K562 (cell line): ENCODE measurements at regions not wholly inside any gene's neighbourhood (a gene's known extent, or its start where the extent isn't known, plus 50 kb on each side); places are given as distances from the start of the nearest gene placed in this dataset.

Source experiments
- ATAC-seq: fragments of 200-7000 bp; cut with Tn5 transposase; 3 replicates; pipeline ENCODE4 v1.9.1; 2020; ENCODE audit warnings: moderate library complexity
- BruUV-seq: library from RNA; stranded (reverse); fragments of 400-500 nt; replicated peaks from 2 replicates; lab custom pipeline; 2021; lab: Mats Ljungman, UMichigan
- CTCF ChIA-PET: fragments of 300-600 bp; formaldehyde crosslinking; extraction: SDS; loops from one replicate; lab custom pipeline; 2021; ENCODE audit warnings: low intra/inter-chr PET ratio; lab: Yijun Ruan, JAX
- POLR2A ChIA-PET: fragments of 300-600, 350-650 bp; sonication (Branson Sonifier 250); formaldehyde crosslinking; extraction: SDS; loops from one replicate; lab custom pipeline; 2021; ENCODE audit warnings: antibody characterized with exemption, inconsistent platforms; lab: Yijun Ruan, JAX
- DNase-seq, 4 experiments: peaks; one replicate each; pipeline versions ENCODE4 v3.0.0 to v3.0.0-alpha.2; 2011 to 2018; ENCODE audit warnings: low spot score in 3 of 4, mixed read lengths in 3 of 4; ENCODE audit errors: extremely low read depth in 1 of 4
- FAIRE-seq: peaks from 2 replicates; lab custom pipeline; 2011; peaks lifted over from hg19 to GRCh38; lab: Jason Lieb, UNC
- H2AFZ ChIP-seq: 2 replicates; pipeline ENCODE4 v1.6.0; 2011; ENCODE audit warnings: low read depth, low read length, control low read depth, inconsistent platforms
- H3K27ac ChIP-seq: fragments of 200-600 bp; 3 replicates; pipeline ENCODE4 v1.8.0; 2011; ENCODE audit warnings: low read depth, mild to moderate bottlenecking, control low read depth, inconsistent platforms, low read length, moderate library complexity, mixed read lengths; ENCODE audit errors: extremely low read depth
- H3K27me3 ChIP-seq, 2 experiments: fragments of 300-600 bp in 1 of 2; 2 replicates in 1 of 2; 3 replicates in 1 of 2; pipeline versions ENCODE4 v1.6.0 to v1.8.0; 2011; ENCODE audit warnings: inconsistent platforms in 2 of 2, low read length in 2 of 2, mild to moderate bottlenecking in 1 of 2, mixed read lengths in 1 of 2, moderate library complexity in 1 of 2; ENCODE audit not compliant: control insufficient read depth in 2 of 2, insufficient read depth in 2 of 2
- H3K36me3 ChIP-seq: fragments of 300-600 bp; 3 replicates; pipeline ENCODE4 v1.8.0; 2011; ENCODE audit warnings: mild to moderate bottlenecking, low read length, inconsistent platforms; ENCODE audit not compliant: control insufficient read depth, insufficient read depth
- H3K4me1 ChIP-seq, 2 experiments: fragments of 200-600 bp in 1 of 2; replicated peaks in 1 of 2; 2 replicates in 1 of 2; 3 replicates in 1 of 2; pipeline versions ENCODE4 v1.5.1 to v1.8.0; 2011; ENCODE audit warnings: inconsistent platforms in 2 of 2, low read length in 2 of 2, mild to moderate bottlenecking in 1 of 2, mixed read lengths in 1 of 2, moderate library complexity in 1 of 2; ENCODE audit not compliant: control insufficient read depth in 2 of 2, insufficient read depth in 2 of 2
- H3K4me2 ChIP-seq: 2 replicates; pipeline ENCODE4 v1.6.1; 2011; ENCODE audit warnings: low read length, control low read depth, inconsistent platforms, mixed read lengths; ENCODE audit not compliant: insufficient read depth
- H3K4me3 ChIP-seq: fragments of 200-600 bp; sonication (generic), shearing (Covaris generic); 2 replicates; pipeline ENCODE4 v1.5.1; 2016; ENCODE audit warnings: control low read depth, inconsistent platforms
- H3K79me2 ChIP-seq: fragments of 200-600 bp; 3 replicates; pipeline ENCODE4 v1.8.0; 2011; ENCODE audit warnings: low read length, inconsistent platforms; ENCODE audit not compliant: control insufficient read depth, insufficient read depth
- H3K9ac ChIP-seq, 2 experiments: 2 replicates each; pipeline versions ENCODE4 v1.6.0 to v1.6.1; 2011; ENCODE audit warnings: low read depth in 2 of 2, low read length in 2 of 2, control low read depth in 1 of 2, inconsistent platforms in 1 of 2, mild to moderate bottlenecking in 1 of 2, mixed read lengths in 1 of 2; ENCODE audit not compliant: insufficient read depth in 1 of 2
- H3K9me1 ChIP-seq: one replicate; pipeline ENCODE4 v1.6.0; 2011; ENCODE audit warnings: inconsistent platforms, mild to moderate bottlenecking, low read length, moderate library complexity; ENCODE audit not compliant: control insufficient read depth, insufficient read depth
- H3K9me3 ChIP-seq: replicated peaks from 2 replicates; pipeline ENCODE4 v1.5.1; 2011; ENCODE audit warnings: low read depth, low read length, inconsistent platforms; ENCODE audit not compliant: control insufficient read depth, insufficient read depth
- H4K20me1 ChIP-seq: replicated peaks from 2 replicates; pipeline ENCODE4 v1.6.1; 2011; ENCODE audit warnings: low read length, inconsistent platforms, mixed read lengths; ENCODE audit not compliant: control insufficient read depth, insufficient read depth
- CBFA2T2 ChIP-seq: fragments of 450-650 bp; conservative IDR thresholded peaks from 2 replicates; pipeline ENCODE4 v1.6.1; 2017; ENCODE audit warnings: mild to moderate bottlenecking
- DNMT1 ChIP-seq: fragments of 450-650 bp; IDR thresholded peaks from 2 replicates; pipeline ENCODE4 v1.6.1; 2016; ENCODE audit warnings: antibody characterized with exemption, mild to moderate bottlenecking
- ETV6 ChIP-seq, 3 experiments: fragments of 150-350 bp in 1 of 3; sonication (generic) in 1 of 3; formaldehyde crosslinking in 1 of 3; IDR thresholded peaks; 2 replicates each; pipeline versions ENCODE4 v1.6.1 to v1.8.0; 2014 to 2022; ENCODE audit warnings: borderline replicate concordance in 2 of 3, low read depth in 2 of 3, antibody characterized with exemption in 1 of 3, low read length in 1 of 3, mild to moderate bottlenecking in 1 of 3, missing genetic modification reagents in 1 of 3
- FIP1L1 ChIP-seq: fragments of 200-400 bp; formaldehyde crosslinking; IDR thresholded peaks from 2 replicates; pipeline ENCODE4 v1.6.1; 2018; ENCODE audit warnings: mild to moderate bottlenecking, low read depth, low read length; ENCODE audit not compliant: poor library complexity, severe bottlenecking
- HNRNPH1 ChIP-seq: fragments of 200-400 bp; formaldehyde crosslinking; optimal IDR thresholded peaks from 2 replicates; pipeline ENCODE3; 2017; ENCODE audit warnings: low read depth, mild to moderate bottlenecking, low read length, moderate library complexity
- HOMEZ ChIP-seq: fragments of 250-450 bp; sonication (Bioruptor Pico); IDR thresholded peaks from 2 replicates; pipeline ENCODE4 v1.4.0; 2020; ENCODE audit warnings: mild to moderate bottlenecking, moderate library complexity
- MAX ChIP-seq: sonication (generic); formaldehyde crosslinking; IDR thresholded peaks from 2 replicates; pipeline ENCODE4 v1.9.0; 2022; ENCODE audit warnings: mild to moderate bottlenecking, missing genetic modification reagents
- NONO ChIP-seq, 2 experiments: fragments of 200-400 bp in 1 of 2; fragments of 450-650 bp in 1 of 2; formaldehyde crosslinking in 1 of 2; IDR thresholded peaks; 2 replicates each; pipeline ENCODE4 v1.6.1; 2017; ENCODE audit warnings: low read depth in 2 of 2, mild to moderate bottlenecking in 2 of 2, moderate library complexity in 2 of 2, low read length in 1 of 2
- PTBP1 ChIP-seq: fragments of 200-400 bp; formaldehyde crosslinking; IDR thresholded peaks from 2 replicates; pipeline ENCODE4 v1.6.1; 2017; ENCODE audit warnings: low read depth, low read length
- TAF1 ChIP-seq: IDR thresholded peaks from 2 replicates; pipeline ENCODE4 v1.6.1; 2011; ENCODE audit warnings: mild to moderate bottlenecking, low read length, moderate library complexity; ENCODE audit not compliant: insufficient read depth, control insufficient read depth, severe bottlenecking; ENCODE audit errors: extremely low read depth
- ZC3H11A ChIP-seq: IDR thresholded peaks from 2 replicates; pipeline ENCODE4 v1.6.1; 2012; ENCODE audit warnings: low read depth, low read length, improper control_type of control experiment
- ZKSCAN8 ChIP-seq: fragments of 200-800 bp; sonication (Bioruptor generic); IDR thresholded peaks from 2 replicates; pipeline ENCODE4 v1.6.1; 2016; ENCODE audit warnings: missing genetic modification characterization, missing compliant biosample characterization
- ZNF274 ChIP-seq: IDR thresholded peaks from 2 replicates; pipeline ENCODE4 v1.6.1; 2011; ENCODE audit warnings: low read depth, mild to moderate bottlenecking, low read length, moderate library complexity, borderline replicate concordance
- ZNF3 ChIP-seq: fragments of 250-450 bp; sonication (Bioruptor Pico); IDR thresholded peaks from 2 replicates; pipeline ENCODE4 v1.5.0; 2021; ENCODE audit warnings: mild to moderate bottlenecking, moderate library complexity
- ZNF778 ChIP-seq: fragments of 450-650 bp; formaldehyde crosslinking; IDR thresholded peaks from 2 replicates; pipeline ENCODE4 v1.4.0; 2020; ENCODE audit warnings: mild to moderate bottlenecking, moderate library complexity
- WGBS: fragments of 100-300 bp; shearing (Covaris generic); methylation state at CpG from one replicate; pipeline ENCODE4 v1.1.6; 2016; ENCODE audit warnings: low coverage, mixed read lengths; ENCODE audit not compliant: insufficient coverage; ENCODE audit errors: missing lambda C conversion rate; 5-methylcytosine and 5-hydroxymethylcytosine counted together
- in situ Hi-C: fragments of 300-500 bp; cut with MboI; formaldehyde crosslinking; loops from 4 replicates; pipeline ENCODE4 v1.15.0; 2018; ENCODE audit warnings: inconsistent platforms, mixed read lengths
- intact Hi-C: fragments of 100-400 bp; cut with micrococcal nuclease; formaldehyde crosslinking; loops from 2 replicates; pipeline ENCODE4 v1.14.2; 2022
- TF ChIP-seq, protein P1 (sequence below): sonication (generic); formaldehyde crosslinking; IDR thresholded peaks from 2 replicates; pipeline ENCODE4 v1.8.0; 2023; ENCODE audit warnings: missing genetic modification reagents, mild to moderate bottlenecking, borderline replicate concordance

GRCh38 chr5:87015901-87016300, 251.8 kb upstream of the RASA1 start:
- no peak overlapping the region for H3K9ac ChIP-seq
- H3K27ac ChIP-seq, result no peak overlapping the region
- BruUV-seq, result no TSS peak
- ChIA-PET POLR2A (no interaction called here), CTCF (no interaction called here)
- WGBS, result 0% methylated on average over 1 of the region's 1 CpG
- H3K27me3 ChIP-seq, result peaks cover 0 to 13% of the 10 kb centered on the region in 2 experiments; a peak in 1 of 5 replicates
- H3K9me3 ChIP-seq, result no peaks in the 10 kb centered on the region
- DNase-seq, result no peak
- intact Hi-C loops (no loop called here), in situ Hi-C loops (no loop called here)
- H3K4me1 ChIP-seq, result no peaks in the 10 kb centered on the region
- no peaks in the 10 kb centered on the region for H3K36me3 ChIP-seq
- ATAC-seq, result no peak
- H4K20me1 ChIP-seq, result no peaks in the 10 kb centered on the region
- no peak overlapping the region for H2AFZ ChIP-seq
- no peaks in the 10 kb centered on the region for H3K9me1 ChIP-seq
- H3K4me2 ChIP-seq, result no peak overlapping the region
- H3K79me2 ChIP-seq, result no peaks in the 10 kb centered on the region
- H3K4me3 ChIP-seq, result no peak overlapping the region
- FAIRE-seq, result no peak
- TF ChIP-seq NONO (IDR thresholded peaks at IDR 0.05; ENCODE audit: low read depth in 2 of 2, low read length in 1 of 2) (no peak), ZKSCAN8 (CRISPR knock-in tag) (no peak), DNMT1 (no peak), TAF1 (no peak), ZC3H11A (no peak), PTBP1 (no peak), ZNF274 (no peak), ZNF778 (no peak), HNRNPH1 (no peak), HOMEZ (CRISPR knock-in tag) (no peak), FIP1L1 (no peak), MAX (CRISPR knock-in tag) (no peak), ETV6 (IDR thresholded peaks at IDR 0.05; ENCODE audit: borderline replicate concordance in 1 of 2, low read depth in 2 of 2, low read length in 1 of 2) (no peak), ETV6 (CRISPR knock-in tag; IDR thresholded peaks at IDR 0.05; ENCODE audit: borderline replicate concordance) (no peak), CBFA2T2 (no peak), ZNF3 (CRISPR knock-in tag) (no peak)
- TF ChIP-seq, protein P1, sequence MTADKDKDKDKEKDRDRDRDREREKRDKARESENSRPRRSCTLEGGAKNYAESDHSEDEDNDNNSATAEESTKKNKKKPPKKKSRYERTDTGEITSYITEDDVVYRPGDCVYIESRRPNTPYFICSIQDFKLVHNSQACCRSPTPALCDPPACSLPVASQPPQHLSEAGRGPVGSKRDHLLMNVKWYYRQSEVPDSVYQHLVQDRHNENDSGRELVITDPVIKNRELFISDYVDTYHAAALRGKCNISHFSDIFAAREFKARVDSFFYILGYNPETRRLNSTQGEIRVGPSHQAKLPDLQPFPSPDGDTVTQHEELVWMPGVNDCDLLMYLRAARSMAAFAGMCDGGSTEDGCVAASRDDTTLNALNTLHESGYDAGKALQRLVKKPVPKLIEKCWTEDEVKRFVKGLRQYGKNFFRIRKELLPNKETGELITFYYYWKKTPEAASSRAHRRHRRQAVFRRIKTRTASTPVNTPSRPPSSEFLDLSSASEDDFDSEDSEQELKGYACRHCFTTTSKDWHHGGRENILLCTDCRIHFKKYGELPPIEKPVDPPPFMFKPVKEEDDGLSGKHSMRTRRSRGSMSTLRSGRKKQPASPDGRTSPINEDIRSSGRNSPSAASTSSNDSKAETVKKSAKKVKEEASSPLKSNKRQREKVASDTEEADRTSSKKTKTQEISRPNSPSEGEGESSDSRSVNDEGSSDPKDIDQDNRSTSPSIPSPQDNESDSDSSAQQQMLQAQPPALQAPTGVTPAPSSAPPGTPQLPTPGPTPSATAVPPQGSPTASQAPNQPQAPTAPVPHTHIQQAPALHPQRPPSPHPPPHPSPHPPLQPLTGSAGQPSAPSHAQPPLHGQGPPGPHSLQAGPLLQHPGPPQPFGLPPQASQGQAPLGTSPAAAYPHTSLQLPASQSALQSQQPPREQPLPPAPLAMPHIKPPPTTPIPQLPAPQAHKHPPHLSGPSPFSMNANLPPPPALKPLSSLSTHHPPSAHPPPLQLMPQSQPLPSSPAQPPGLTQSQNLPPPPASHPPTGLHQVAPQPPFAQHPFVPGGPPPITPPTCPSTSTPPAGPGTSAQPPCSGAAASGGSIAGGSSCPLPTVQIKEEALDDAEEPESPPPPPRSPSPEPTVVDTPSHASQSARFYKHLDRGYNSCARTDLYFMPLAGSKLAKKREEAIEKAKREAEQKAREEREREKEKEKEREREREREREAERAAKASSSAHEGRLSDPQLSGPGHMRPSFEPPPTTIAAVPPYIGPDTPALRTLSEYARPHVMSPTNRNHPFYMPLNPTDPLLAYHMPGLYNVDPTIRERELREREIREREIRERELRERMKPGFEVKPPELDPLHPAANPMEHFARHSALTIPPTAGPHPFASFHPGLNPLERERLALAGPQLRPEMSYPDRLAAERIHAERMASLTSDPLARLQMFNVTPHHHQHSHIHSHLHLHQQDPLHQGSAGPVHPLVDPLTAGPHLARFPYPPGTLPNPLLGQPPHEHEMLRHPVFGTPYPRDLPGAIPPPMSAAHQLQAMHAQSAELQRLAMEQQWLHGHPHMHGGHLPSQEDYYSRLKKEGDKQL (CRISPR knock-in tag), result no peak
